Fibroblast of lung (primary cell): ENCODE measurements at regions not wholly inside any gene's neighbourhood (a gene's known extent, or its start where the extent isn't known, plus 50 kb on each side); places are given as distances from the start of the nearest gene placed in this dataset.

Source experiments
- DNase-seq, 2 donors: peaks; one replicate each; pipeline versions ENCODE4 v3.0.0 to v3.0.0-alpha.2; 2010; ENCODE audit warnings: low read depth in 2 of 2
- H2AFZ ChIP-seq: 2 replicates; pipeline ENCODE4 v1.5.1; 2012; ENCODE audit warnings: low read length, control low read depth, inconsistent platforms
- H3K27ac ChIP-seq: 2 replicates; pipeline ENCODE4 v1.5.1; 2011; ENCODE audit warnings: low read length, control low read depth; ENCODE audit not compliant: insufficient read depth
- H3K27me3 ChIP-seq: 2 replicates; pipeline ENCODE4 v1.5.1; 2011; ENCODE audit warnings: mild to moderate bottlenecking, low read length; ENCODE audit not compliant: control insufficient read depth, insufficient read depth
- H3K36me3 ChIP-seq: 2 replicates; pipeline ENCODE4 v1.5.1; 2011; ENCODE audit warnings: low read length; ENCODE audit not compliant: control insufficient read depth, insufficient read depth
- H3K4me1 ChIP-seq: 2 replicates; pipeline ENCODE4 v1.5.1; 2011; ENCODE audit warnings: low read length; ENCODE audit not compliant: control insufficient read depth, insufficient read depth; ENCODE audit errors: extremely low read depth
- H3K4me2 ChIP-seq: 2 replicates; pipeline ENCODE4 v1.5.1; 2011; ENCODE audit warnings: low read length, control low read depth; ENCODE audit not compliant: insufficient read depth; ENCODE audit errors: extremely low read depth
- H3K4me3 ChIP-seq, 4 experiments: fragments of 200-600 bp in 1 of 4; sonication (generic) in 1 of 4; replicated peaks in 1 of 4; 2 replicates each; pipeline ENCODE4 v1.5.1; 2011 to 2016; ENCODE audit warnings: low read length in 4 of 4, low read depth in 3 of 4, mild to moderate bottlenecking in 3 of 4, control low read depth in 2 of 4, inconsistent platforms in 1 of 4, mixed read lengths in 1 of 4; ENCODE audit not compliant: insufficient read depth in 1 of 4; ENCODE audit errors: control extremely low read depth in 1 of 4
- H3K79me2 ChIP-seq: 2 replicates; pipeline ENCODE4 v1.5.1; 2012; ENCODE audit warnings: mild to moderate bottlenecking, low read length, inconsistent platforms; ENCODE audit not compliant: control insufficient read depth, insufficient read depth
- H3K9ac ChIP-seq: 2 replicates; pipeline ENCODE4 v1.5.1; 2011; ENCODE audit warnings: mild to moderate bottlenecking, low read length, control low read depth; ENCODE audit not compliant: insufficient read depth
- H3K9me3 ChIP-seq: 2 replicates; pipeline ENCODE4 v1.5.1; 2012; ENCODE audit warnings: low read depth, low read length; ENCODE audit not compliant: control insufficient read depth, insufficient read depth
- H4K20me1 ChIP-seq: 2 replicates; pipeline ENCODE4 v1.5.1; 2011; ENCODE audit warnings: low read length; ENCODE audit not compliant: control insufficient read depth, insufficient read depth; ENCODE audit errors: extremely low read depth
- CTCF ChIP-seq, 2 donors: IDR thresholded peaks in 1 of 2; conservative IDR thresholded peaks in 1 of 2; 1 replicate in 1 of 2; 2 replicates in 1 of 2; pipeline ENCODE4 v1.5.1; 2011 to 2012; ENCODE audit warnings: low read length in 2 of 2, control low read depth in 1 of 2, inconsistent platforms in 1 of 2, low read depth in 1 of 2, mild to moderate bottlenecking in 1 of 2
- EZH2 ChIP-seq: IDR thresholded peaks from 2 replicates; pipeline ENCODE4 v1.5.1; 2012; ENCODE audit warnings: low read length, control low read depth, mild to moderate bottlenecking; ENCODE audit errors: missing control alignments

- Histone ChIP-seq H3K9ac (no peak overlapping the region), H3K4me1 (no peaks in the 10 kb centered on the region), H3K9me3 (no peaks in the 10 kb centered on the region), H4K20me1 (no peaks in the 10 kb centered on the region), H3K4me3 (no peak overlapping the region), H3K36me3 (no peaks in the 10 kb centered on the region), H3K27me3 (no peaks in the 10 kb centered on the region), H3K4me2 (no peak overlapping the region), H3K79me2 (no peaks in the 10 kb centered on the region), H2AFZ (no peak overlapping the region), H3K27ac (no peak overlapping the region)
- TF ChIP-seq CTCF (conservative IDR thresholded peaks at IDR 0.05 in 1 of 2, IDR thresholded peaks at IDR 0.05 in 1 of 2; ENCODE audit: low read depth in 1 of 2, low read length in 2 of 2), result no peak
- no peak for TF ChIP-seq EZH2
- DNase-seq, result no peak
Observed at GRCh38 chr1:14111121-14111520, 411.1 kb downstream of the PRDM2 start.

- Histone ChIP-seq H3K9me3 (no peaks in the 10 kb centered on the region), H4K20me1 (no peaks in the 10 kb centered on the region), H3K4me3 (no peak overlapping the region), H3K4me2 (no peak overlapping the region), H3K9ac (no peak overlapping the region), H3K79me2 (no peaks in the 10 kb centered on the region), H3K27ac (no peak overlapping the region), H3K27me3 (no peaks in the 10 kb centered on the region), H3K4me1 (no peaks in the 10 kb centered on the region), H2AFZ (no peak overlapping the region), H3K36me3 (no peaks in the 10 kb centered on the region)
- no peak for TF ChIP-seq EZH2
- no peak for TF ChIP-seq CTCF (conservative IDR thresholded peaks at IDR 0.05 in 1 of 2, IDR thresholded peaks at IDR 0.05 in 1 of 2; ENCODE audit: low read depth in 1 of 2, low read length in 2 of 2)
- DNase-seq, result no peak
Observed at GRCh38 chr1:14112613-14113012, 412.6 kb downstream of the PRDM2 start.

GRCh38 chr1:14113271-14113670, 413.3 kb downstream of the PRDM2 start:
- Histone ChIP-seq H3K4me1 (no peaks in the 10 kb centered on the region), H3K36me3 (no peaks in the 10 kb centered on the region), H3K4me2 (no peak overlapping the region), H3K4me3 (no peak overlapping the region), H3K27ac (no peak overlapping the region), H3K9me3 (no peaks in the 10 kb centered on the region), H3K27me3 (no peaks in the 10 kb centered on the region), H2AFZ (no peak overlapping the region), H3K79me2 (no peaks in the 10 kb centered on the region), H4K20me1 (no peaks in the 10 kb centered on the region), H3K9ac (no peak overlapping the region)
- no peak for TF ChIP-seq CTCF (conservative IDR thresholded peaks at IDR 0.05 in 1 of 2, IDR thresholded peaks at IDR 0.05 in 1 of 2; ENCODE audit: low read depth in 1 of 2, low read length in 2 of 2)
- TF ChIP-seq EZH2, result no peak
- peak in 1 of 2 donors; percentile 41 for DNase-seq
